ENCODE measurements at regions not wholly inside any gene's neighbourhood (a gene's known extent, or its start where the extent isn't known, plus 50 kb on each side); places are given as distances from the start of the nearest gene placed in this dataset.
"Not testable (repeated sequence)": the region's sequence is repeated elsewhere in the genome, so short reads cannot be mapped to it uniquely, and the experiment has no call there.

GRCh38 chr5:7117961-7118360 lies 278.0 kb upstream of the ADCY2 start:
- DNase-seq = no peak

- no peak for DNase-seq
Observed at GRCh38 chr5:7131680-7132079, 264.3 kb upstream of the ADCY2 start.

- DNase-seq = no peak
Observed at GRCh38 chr5:7146886-7147285, 249.1 kb upstream of the ADCY2 start.

GRCh38 chr5:7157083-7157482 lies 238.9 kb upstream of the ADCY2 start:
- no peak for DNase-seq

- DNase-seq = no peak
Observed at GRCh38 chr5:7169240-7169878, 226.6 kb upstream of the ADCY2 start.

- not testable (repeated sequence) for DNase-seq
Observed at GRCh38 chr5:7170785-7171184, 225.2 kb upstream of the ADCY2 start.

- DNase-seq = no peak
Observed at GRCh38 chr5:7179364-7179763, 216.6 kb upstream of the ADCY2 start.

GRCh38 chr5:7181841-7182240 lies 214.1 kb upstream of the ADCY2 start:
- DNase-seq = no peak

GRCh38 chr5:7185742-7186141 lies 210.2 kb upstream of the ADCY2 start:
- DNase-seq = no peak

GRCh38 chr5:7186818-7187217 lies 209.1 kb upstream of the ADCY2 start:
- no peak for DNase-seq

- DNase-seq = no peak
Observed at GRCh38 chr5:7190712-7191250, 205.2 kb upstream of the ADCY2 start.

- no peak for DNase-seq
Observed at GRCh38 chr5:7192016-7192415, 203.9 kb upstream of the ADCY2 start.

GRCh38 chr5:7202846-7203245 lies 193.1 kb upstream of the ADCY2 start:
- DNase-seq = no peak

- DNase-seq = no peak
Observed at GRCh38 chr5:7207979-7208378, 188.0 kb upstream of the ADCY2 start.

- DNase-seq = no peak
Observed at GRCh38 chr5:7208938-7209337, 187.0 kb upstream of the ADCY2 start.

GRCh38 chr5:7209658-7210057 lies 186.3 kb upstream of the ADCY2 start:
- DNase-seq = no peak

- DNase-seq = no peak
Observed at GRCh38 chr5:7210549-7210948, 185.4 kb upstream of the ADCY2 start.

GRCh38 chr5:7213525-7213924 lies 182.4 kb upstream of the ADCY2 start:
- DNase-seq = no peak

GRCh38 chr5:7214906-7215416 lies 181.0 kb upstream of the ADCY2 start:
- DNase-seq = no peak

- no peak for DNase-seq
Observed at GRCh38 chr5:7218141-7218540, 177.8 kb upstream of the ADCY2 start.

GRCh38 chr5:7220156-7220555 lies 175.8 kb upstream of the ADCY2 start:
- DNase-seq = no peak

- DNase-seq = no peak
Observed at GRCh38 chr5:7221041-7221440, 174.9 kb upstream of the ADCY2 start.

- no peak for DNase-seq
Observed at GRCh38 chr5:7225826-7226225, 170.1 kb upstream of the ADCY2 start.

GRCh38 chr5:7242118-7242710 lies 153.7 kb upstream of the ADCY2 start:
- DNase-seq = no peak

GRCh38 chr5:7244208-7244607 lies 151.7 kb upstream of the ADCY2 start:
- no peak for DNase-seq

All from stimulated activated CD4-positive, alpha-beta T cell treated with anti-CD3 and anti-CD28 coated beads, Interleukin-15, amount 100 ng/mL, for 24 hours (primary cell).